Daoy (cell line): ENCODE measurements at regions not wholly inside any gene's neighbourhood (a gene's known extent, or its start where the extent isn't known, plus 50 kb on each side); places are given as distances from the start of the nearest gene placed in this dataset.
"Not testable (repeated sequence)": the region's sequence is repeated elsewhere in the genome, so short reads cannot be mapped to it uniquely, and the experiment has no call there.

ENCODE experiments used
- DNase-seq: peaks from one replicate; pipeline ENCODE4 v3.0.0-alpha.2; 2015; ENCODE audit warnings: low read depth

DNA sequence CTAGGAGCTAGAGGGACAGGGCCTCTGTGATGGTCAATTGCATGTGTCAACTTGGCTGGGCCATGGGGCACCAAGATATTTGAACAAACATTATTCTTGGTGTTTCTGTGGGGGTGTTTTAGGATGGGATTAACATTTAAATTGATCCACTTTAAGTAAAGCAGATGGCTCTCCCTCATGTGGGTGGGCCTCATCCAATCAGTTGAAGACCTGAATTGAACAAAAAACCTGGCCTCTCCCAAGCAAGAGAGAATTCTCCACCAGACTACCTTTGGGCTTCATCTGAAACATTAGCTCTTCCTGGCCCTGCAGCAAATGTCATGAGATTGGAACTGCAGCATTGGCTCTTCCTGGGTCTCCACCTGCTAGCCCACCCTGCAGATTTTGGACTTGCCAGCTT lies 207.1 kb upstream of the ATP6AP2 start:
- DNase-seq: no peak

GRCh38 chrX:40373025-40373424 lies 207.7 kb upstream of the ATP6AP2 start:
- DNase-seq: no peak

GRCh38 chrX:40371376-40371775 lies 209.4 kb upstream of the ATP6AP2 start:
- DNase-seq: no peak

- peak; percentile 48 for DNase-seq
Observed at GRCh38 chrX:40368611-40369061, 212.1 kb upstream of the ATP6AP2 start.

DNA sequence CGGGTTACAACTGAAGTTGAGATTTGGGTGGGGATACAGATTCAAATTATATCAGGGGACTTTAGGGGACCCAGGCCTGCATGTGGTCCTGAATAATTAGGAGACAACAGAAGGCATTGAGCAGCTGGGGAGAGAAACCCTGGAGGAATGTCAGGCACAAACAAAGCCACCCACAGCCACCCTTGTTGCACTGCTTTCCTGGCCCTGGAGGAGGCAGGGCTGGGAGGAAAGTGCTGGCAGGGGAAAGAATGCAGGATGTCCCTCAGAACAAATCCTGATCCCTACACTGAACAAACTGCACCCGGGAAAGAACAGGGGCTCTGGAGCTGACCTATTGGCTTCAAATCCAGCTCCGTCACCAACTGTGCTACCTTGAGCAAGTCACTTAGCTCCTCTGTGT lies 214.1 kb upstream of the ATP6AP2 start:
- DNase-seq: no peak

GRCh38 chrX:40362291-40362690 lies 218.5 kb upstream of the ATP6AP2 start:
- not testable (repeated sequence) for DNase-seq

DNA sequence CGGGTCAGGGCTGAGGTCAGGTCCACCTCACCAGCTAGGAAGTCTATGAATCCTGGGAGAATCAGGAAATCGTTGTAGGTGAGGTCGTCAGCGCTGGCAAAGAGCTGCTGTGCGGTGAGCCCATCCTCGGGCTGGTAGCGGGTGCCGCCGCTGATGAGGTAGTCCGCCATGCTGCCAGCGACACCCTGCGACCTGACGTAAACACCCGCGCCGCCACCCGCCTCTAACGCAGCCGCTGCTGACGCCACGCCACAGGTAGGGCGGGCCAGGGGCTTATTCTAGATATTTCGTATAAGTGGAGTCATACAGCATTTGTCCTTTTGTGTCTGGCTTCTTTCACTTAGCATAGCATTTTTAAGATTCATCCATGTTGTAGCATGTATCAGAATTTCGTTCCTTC lies 220.2 kb upstream of the ATP6AP2 start:
- DNase-seq: no peak

GRCh38 chrX:40359593-40359992 lies 221.2 kb upstream of the ATP6AP2 start:
- no peak for DNase-seq

GRCh38 chrX:40358994-40359393 lies 221.8 kb upstream of the ATP6AP2 start:
- no peak for DNase-seq

DNA sequence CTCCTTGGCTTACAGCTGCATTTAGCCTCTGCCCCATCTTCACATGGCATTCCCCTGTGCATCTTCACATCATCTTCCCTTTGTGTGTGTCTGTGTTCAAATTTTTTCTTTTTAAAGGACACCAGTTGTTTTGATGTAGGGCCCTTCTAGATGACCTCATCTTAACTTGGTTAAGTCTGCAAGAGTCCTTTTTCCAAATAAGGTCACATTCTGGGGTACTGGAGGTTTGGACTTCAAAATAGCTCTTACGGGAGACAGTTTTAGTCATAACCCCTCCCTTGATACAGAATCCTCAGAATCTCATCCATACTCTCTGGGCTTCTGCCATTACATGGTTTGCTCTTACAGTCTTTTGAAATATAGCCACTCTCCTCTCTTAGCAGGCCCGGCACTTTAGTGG lies 231.5 kb upstream of the ATP6AP2 start:
- DNase-seq: no peak

DNA sequence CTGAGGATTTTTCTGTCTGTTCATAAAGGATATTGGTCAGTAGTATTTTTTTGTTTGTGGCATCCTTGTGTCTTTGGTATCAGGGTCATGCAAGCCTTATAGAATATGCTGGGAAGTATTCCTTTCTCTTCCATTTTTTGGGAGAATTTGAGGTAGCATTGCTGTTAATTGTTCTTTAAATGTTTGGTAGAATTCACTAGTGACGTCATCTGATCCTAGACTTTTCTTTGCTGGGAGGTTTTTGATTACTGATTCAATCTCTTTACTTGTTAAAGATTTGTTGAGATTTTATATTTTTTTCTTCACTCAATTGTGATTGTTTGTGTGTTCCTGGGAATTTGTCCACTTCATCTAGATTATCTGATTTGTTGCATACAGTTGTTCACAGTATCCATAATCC lies 234.4 kb upstream of the ATP6AP2 start:
- DNase-seq: no peak

GRCh38 chrX:40343319-40343718 lies 237.5 kb upstream of the ATP6AP2 start:
- DNase-seq: no peak

- DNase-seq: no peak
Observed at GRCh38 chrX:40340116-40340515, 240.7 kb upstream of the ATP6AP2 start.

DNA sequence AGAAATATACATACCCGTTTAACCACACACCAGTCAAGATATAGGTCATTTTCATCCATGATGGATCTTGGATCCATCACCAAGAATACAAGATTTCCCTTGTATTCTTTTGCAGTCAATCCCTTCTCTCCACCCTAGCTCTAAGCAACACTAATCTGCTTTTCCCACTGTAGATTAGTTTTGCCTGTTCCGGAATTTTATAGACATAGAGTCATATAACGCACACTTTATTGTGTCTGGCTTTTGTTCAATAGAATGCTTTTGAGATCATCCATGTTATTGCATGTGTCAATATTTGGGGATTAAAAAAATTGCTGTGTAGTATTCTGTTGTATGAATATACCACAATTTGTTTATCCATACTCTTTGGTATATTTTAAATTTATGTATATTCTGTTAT lies 235.6 kb upstream of the BCOR start:
- DNase-seq: no peak

- no peak for DNase-seq
Observed at GRCh38 chrX:40331762-40332161, 234.0 kb upstream of the BCOR start.

- DNase-seq: no peak
Observed at GRCh38 chrX:40331353-40331752, 233.6 kb upstream of the BCOR start.

DNA sequence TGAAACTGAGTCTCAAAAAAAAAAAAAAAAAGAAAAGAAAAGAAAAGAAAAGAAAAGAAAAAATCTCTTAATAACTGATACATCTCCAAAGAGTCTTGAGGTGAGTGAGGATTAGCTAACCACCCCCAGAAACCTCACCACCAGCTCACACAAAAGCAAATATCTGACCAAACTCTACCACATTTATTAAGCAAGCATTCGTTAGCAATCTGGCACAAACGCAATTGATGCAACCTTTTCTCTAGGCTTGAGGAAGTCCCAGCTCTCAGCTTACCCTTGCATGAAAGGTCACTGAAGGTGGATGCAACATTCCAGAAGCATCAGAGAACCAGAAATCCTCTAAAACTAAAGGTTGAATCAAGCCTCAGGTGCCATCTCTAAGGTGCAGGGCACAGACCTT lies 231.9 kb upstream of the BCOR start:
- DNase-seq: no peak

GRCh38 chrX:40327085-40327484 lies 229.3 kb upstream of the BCOR start:
- no peak for DNase-seq

GRCh38 chrX:40326186-40326965 lies 228.6 kb upstream of the BCOR start:
- DNase-seq: no peak

GRCh38 chrX:40325161-40325560 lies 227.4 kb upstream of the BCOR start:
- no peak for DNase-seq

DNA sequence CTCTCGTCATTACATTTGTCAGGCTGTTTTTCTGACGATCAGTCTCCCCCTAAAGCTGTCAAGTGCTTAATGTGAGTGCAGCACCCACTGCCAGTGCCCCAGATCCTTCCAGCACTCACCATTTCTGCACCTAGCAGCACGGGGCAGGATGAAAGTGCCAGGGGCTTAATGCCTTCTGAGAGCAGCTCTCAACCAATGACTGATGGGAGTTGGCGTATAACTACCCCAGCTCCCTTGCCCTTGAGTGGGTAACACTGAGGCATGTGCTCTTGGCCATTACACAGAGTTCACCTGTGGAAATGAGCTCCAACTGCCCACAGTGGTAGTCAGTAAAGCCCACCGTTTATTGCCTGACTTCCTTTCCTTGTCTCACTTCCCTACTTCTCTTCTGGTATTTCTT lies 226.2 kb upstream of the BCOR start:
- DNase-seq: no peak

- DNase-seq: no peak
Observed at GRCh38 chrX:40320819-40321218, 223.1 kb upstream of the BCOR start.

- no peak for DNase-seq
Observed at GRCh38 chrX:40318801-40319200, 221.0 kb upstream of the BCOR start.

DNA sequence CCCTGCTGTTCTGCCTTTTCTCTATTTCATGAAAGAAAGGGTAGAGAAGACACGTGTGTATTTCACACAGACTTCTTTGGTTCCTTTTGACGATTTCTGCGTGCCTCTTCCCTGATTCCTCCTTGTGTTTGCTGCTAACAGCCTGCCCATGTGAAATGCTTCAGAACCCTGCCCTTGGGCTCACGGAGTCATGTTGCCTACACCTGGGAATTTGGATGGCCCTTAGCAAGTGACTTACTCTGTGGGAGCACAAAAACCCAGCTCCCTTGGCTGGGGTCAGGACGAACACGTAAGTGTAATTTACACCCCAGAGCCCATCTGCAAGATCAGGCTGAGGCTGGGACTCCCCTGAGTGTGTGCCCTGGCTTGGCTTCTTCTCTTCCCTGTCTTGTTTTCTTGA lies 220.3 kb upstream of the BCOR start:
- no peak for DNase-seq
